SK-N-SH (cell line): ENCODE measurements at regions not wholly inside any gene's neighbourhood (a gene's known extent, or its start where the extent isn't known, plus 50 kb on each side); places are given as distances from the start of the nearest gene placed in this dataset.

Experiments used
- CTCF ChIA-PET: fragments of 300-600, 350-600 bp; formaldehyde crosslinking; extraction: SDS; loops from one replicate; lab custom pipeline; 2021; lab: Yijun Ruan, JAX
- POLR2A ChIA-PET: fragments of 350-600 bp; sonication (Branson Sonifier 250); formaldehyde crosslinking; extraction: SDS; loops from one replicate; lab custom pipeline; 2020; ENCODE audit warnings: antibody characterized with exemption, inconsistent platforms; lab: Yijun Ruan, JAX
- DNase-seq: peaks from one replicate; pipeline ENCODE4 v3.0.0; 2012
- H2AFZ ChIP-seq: fragments of 200-600 bp; sonication (generic); 2 replicates; pipeline ENCODE4 v1.8.1; 2016; ENCODE audit warnings: antibody characterized with exemption, mild to moderate bottlenecking, low read depth
- H3F3A ChIP-seq: fragments of 200-600 bp; sonication (generic); replicated peaks from 2 replicates; pipeline ENCODE3; 2016; ENCODE audit warnings: antibody characterized with exemption, mild to moderate bottlenecking; ENCODE audit not compliant: insufficient read depth
- H3K27ac ChIP-seq, 2 experiments: fragments of 200-500 bp in 1 of 2; fragments of 200-600 bp in 1 of 2; sonication (Bioruptor generic) in 1 of 2; sonication (generic), shearing (Covaris generic) in 1 of 2; 2 replicates each; pipeline versions ENCODE4 v1.5.1 to v1.6.1; 2014 to 2016; ENCODE audit warnings: low read depth in 2 of 2, inconsistent platforms in 1 of 2, low read length in 1 of 2, mild to moderate bottlenecking in 1 of 2, mixed read lengths in 1 of 2
- H3K27me3 ChIP-seq: fragments of 200-600 bp; sonication (generic), shearing (Covaris generic); 2 replicates; pipeline ENCODE4 v1.6.1; 2016; ENCODE audit warnings: mixed run types; ENCODE audit not compliant: insufficient read depth
- H3K36me3 ChIP-seq, 2 experiments: fragments of 200-500 bp in 1 of 2; fragments of 200-600 bp in 1 of 2; sonication (Bioruptor generic) in 1 of 2; sonication (generic) in 1 of 2; replicated peaks in 1 of 2; 2 replicates each; pipeline versions ENCODE3 to v1.5.1; 2014 to 2016; ENCODE audit warnings: low read length in 1 of 2, mild to moderate bottlenecking in 1 of 2; ENCODE audit not compliant: insufficient read depth in 2 of 2, control insufficient read depth in 1 of 2
- H3K4me1 ChIP-seq, 2 experiments: fragments of 200-500 bp in 1 of 2; fragments of 200-600 bp in 1 of 2; sonication (Bioruptor generic) in 1 of 2; sonication (generic), shearing (Covaris generic) in 1 of 2; 2 replicates each; pipeline versions ENCODE4 v1.5.1 to v1.6.1; 2014 to 2016; ENCODE audit warnings: low read depth in 1 of 2, low read length in 1 of 2, mixed run types in 1 of 2; ENCODE audit not compliant: insufficient read depth in 2 of 2, control insufficient read depth in 1 of 2
- H3K4me2 ChIP-seq: fragments of 200-600 bp; sonication (generic), shearing (Covaris generic); 2 replicates; pipeline ENCODE4 v1.6.1; 2017; ENCODE audit warnings: mixed run types
- H3K4me3 ChIP-seq, 2 experiments: fragments of 200-500 bp in 1 of 2; fragments of 200-600 bp in 1 of 2; sonication (Bioruptor generic) in 1 of 2; sonication (generic), shearing (Covaris generic) in 1 of 2; 2 replicates each; pipeline versions ENCODE4 v1.5.1 to v1.8.1; 2014 to 2016; ENCODE audit warnings: low read depth in 2 of 2, inconsistent platforms in 1 of 2, low read length in 1 of 2, mild to moderate bottlenecking in 1 of 2, mixed read lengths in 1 of 2, moderate library complexity in 1 of 2
- H3K79me2 ChIP-seq: fragments of 200-600 bp; sonication (generic); 2 replicates; pipeline ENCODE4 v1.8.1; 2017; ENCODE audit warnings: mild to moderate bottlenecking; ENCODE audit not compliant: insufficient read depth
- H3K9ac ChIP-seq: fragments of 200-600 bp; sonication (generic); 2 replicates; pipeline ENCODE4 v1.6.1; 2017; ENCODE audit warnings: mixed run types
- H3K9me2 ChIP-seq: fragments of 200-600 bp; sonication (generic); 2 replicates; pipeline ENCODE4 v1.6.1; 2017; ENCODE audit warnings: mixed run types
- H3K9me3 ChIP-seq: fragments of 200-600 bp; sonication (generic); 2 replicates; pipeline ENCODE4 v1.6.1; 2017; ENCODE audit warnings: mixed run types, mild to moderate bottlenecking, moderate library complexity
- H4K20me1 ChIP-seq: fragments of 200-600 bp; sonication (generic); 2 replicates; pipeline ENCODE4 v1.6.1; 2017; ENCODE audit warnings: mild to moderate bottlenecking, mixed run types; ENCODE audit not compliant: insufficient read depth
- CTCF ChIP-seq: fragments of 200-600 bp; sonication (generic); IDR thresholded peaks from 2 replicates; pipeline ENCODE4 v1.6.1; 2017; ENCODE audit warnings: antibody characterized with exemption, mild to moderate bottlenecking, moderate library complexity
- FOXJ3 ChIP-seq: sonication (generic); formaldehyde crosslinking; IDR thresholded peaks from 2 replicates; pipeline ENCODE4 v1.5.1; 2020; ENCODE audit warnings: mild to moderate bottlenecking, missing genetic modification reagents
- FOXM1 ChIP-seq: IDR thresholded peaks from 2 replicates; pipeline ENCODE4 v1.4.0; 2012; ENCODE audit warnings: low read depth, mild to moderate bottlenecking
- GABPA ChIP-seq: IDR thresholded peaks from 2 replicates; pipeline ENCODE4 v1.4.0; 2012; ENCODE audit warnings: low read depth, mild to moderate bottlenecking
- JUND ChIP-seq: IDR thresholded peaks from 2 replicates; pipeline ENCODE4 v1.4.0; 2012
- MAX ChIP-seq: IDR thresholded peaks from 2 replicates; pipeline ENCODE4 v1.4.0; 2012; ENCODE audit warnings: low read depth
- MXI1 ChIP-seq: IDR thresholded peaks from 2 replicates; pipeline ENCODE4 v1.6.1; 2012; ENCODE audit warnings: mild to moderate bottlenecking, low read depth, low read length, improper control_type of control experiment
- NFIC ChIP-seq: IDR thresholded peaks from 2 replicates; pipeline ENCODE4 v1.4.0; 2012; ENCODE audit warnings: borderline replicate concordance
- NRF1 ChIP-seq: IDR thresholded peaks from 2 replicates; pipeline ENCODE4 v1.6.1; 2012; ENCODE audit warnings: low read depth, mild to moderate bottlenecking, low read length
- POLR2AphosphoS5 ChIP-seq: IDR thresholded peaks from 2 replicates; pipeline ENCODE4 v1.6.1; 2012; ENCODE audit warnings: low read depth, low read length
- RAD21 ChIP-seq: IDR thresholded peaks from 2 replicates; pipeline ENCODE4 v1.6.1; 2012; ENCODE audit warnings: mild to moderate bottlenecking, low read length
- RCOR1 ChIP-seq: fragments of 150-350 bp; IDR thresholded peaks from 2 replicates; pipeline ENCODE4 v1.6.1; 2017; ENCODE audit warnings: antibody characterized with exemption, low read length
- RFX5 ChIP-seq: IDR thresholded peaks from 2 replicates; pipeline ENCODE4 v1.6.1; 2012; ENCODE audit warnings: mild to moderate bottlenecking, improper control_type of control experiment, low read length
- RXRA ChIP-seq: IDR thresholded peaks from 2 replicates; pipeline ENCODE4 v1.4.0; 2012; ENCODE audit warnings: low read depth, mild to moderate bottlenecking, borderline replicate concordance
- SIN3A ChIP-seq: IDR thresholded peaks from 2 replicates; pipeline ENCODE4 v1.6.1; 2012; ENCODE audit warnings: low read depth, mild to moderate bottlenecking, low read length, moderate library complexity, borderline replicate concordance
- SMC3 ChIP-seq: IDR thresholded peaks from 2 replicates; pipeline ENCODE4 v1.6.1; 2012; ENCODE audit warnings: low read depth, low read length, improper control_type of control experiment
- TAF1 ChIP-seq: IDR thresholded peaks from 2 replicates; pipeline ENCODE4 v1.6.1; 2012; ENCODE audit warnings: low read depth, mild to moderate bottlenecking, low read length, moderate library complexity, borderline replicate concordance
- TEAD4 ChIP-seq: IDR thresholded peaks from 2 replicates; pipeline ENCODE4 v1.4.0; 2012; ENCODE audit warnings: mild to moderate bottlenecking, borderline replicate concordance; ENCODE audit not compliant: insufficient read depth
- USF1 ChIP-seq: IDR thresholded peaks from 2 replicates; pipeline ENCODE4 v1.4.0; 2012; ENCODE audit warnings: low read depth, borderline replicate concordance
- USF2 ChIP-seq: fragments of 150-350 bp; IDR thresholded peaks from 2 replicates; pipeline ENCODE4 v1.6.1; 2017; ENCODE audit warnings: antibody characterized with exemption, low read length, low read depth, borderline replicate concordance
- YY1 ChIP-seq: IDR thresholded peaks from 2 replicates; pipeline ENCODE4 v1.4.0; 2012; ENCODE audit warnings: low read depth, mild to moderate bottlenecking
- WGBS: methylation state at CpG from one replicate; pipeline ENCODE4 v1.1.6; 2017; ENCODE audit warnings: low lambda C conversion rate; 5-methylcytosine and 5-hydroxymethylcytosine counted together
- TF ChIP-seq, protein P1 (sequence below): fragments of 150-350 bp; IDR thresholded peaks from 2 replicates; pipeline ENCODE4 v1.6.1; 2016; ENCODE audit warnings: mild to moderate bottlenecking, low read depth, low read length

GRCh38 chr11:87523276-87523675 lies 485.5 kb downstream of the TMEM135 start:
- H3K4me3 ChIP-seq = no peak overlapping the region
- H3K9me2 ChIP-seq = no peaks in the 10 kb centered on the region
- no peaks in the 10 kb centered on the region for H3K27me3 ChIP-seq
- H4K20me1 ChIP-seq = no peaks in the 10 kb centered on the region
- TF ChIP-seq JUND (no peak), TAF1 (no peak), USF1 (no peak), USF2 (no peak), FOXM1 (no peak), RXRA (no peak), YY1 (no peak), SMC3 (no peak), POLR2AphosphoS5 (no peak), RFX5 (no peak), GABPA (no peak), NFIC (no peak), FOXJ3 (CRISPR knock-in tag) (no peak)
- no peaks in the 10 kb centered on the region for H3K4me1 ChIP-seq
- H3K36me3 ChIP-seq = no peaks in the 10 kb centered on the region
- no peak overlapping the region for H3K27ac ChIP-seq
- POLR2A ChIA-PET = no interaction called here
- no peak overlapping the region for H3K9ac ChIP-seq
- H3F3A ChIP-seq = no peaks in the 10 kb centered on the region
- no peaks in the 10 kb centered on the region for H3K9me3 ChIP-seq
- CTCF ChIA-PET = no interaction called here
- no peaks in the 10 kb centered on the region for H3K79me2 ChIP-seq
- H2AFZ ChIP-seq = no peak overlapping the region
- no peak overlapping the region for H3K4me2 ChIP-seq
- no peak for DNase-seq

GRCh38 chr11:87518266-87518665 lies 480.5 kb downstream of the TMEM135 start:
- H3K9me2 ChIP-seq = no peaks in the 10 kb centered on the region
- H3K27me3 ChIP-seq = no peaks in the 10 kb centered on the region
- H3F3A ChIP-seq = no peaks in the 10 kb centered on the region
- no peak overlapping the region for H3K4me2 ChIP-seq
- no peaks in the 10 kb centered on the region for H4K20me1 ChIP-seq
- no peak overlapping the region for H3K4me3 ChIP-seq
- no peaks in the 10 kb centered on the region for H3K36me3 ChIP-seq
- ChIA-PET POLR2A (no interaction called here), CTCF (no interaction called here)
- no peaks in the 10 kb centered on the region for H3K9me3 ChIP-seq
- H3K9ac ChIP-seq = no peak overlapping the region
- no peak overlapping the region for H3K27ac ChIP-seq
- H3K79me2 ChIP-seq = no peaks in the 10 kb centered on the region
- no peak for TF ChIP-seq MXI1
- TF ChIP-seq RXRA = no peak
- TF ChIP-seq, protein P1, sequence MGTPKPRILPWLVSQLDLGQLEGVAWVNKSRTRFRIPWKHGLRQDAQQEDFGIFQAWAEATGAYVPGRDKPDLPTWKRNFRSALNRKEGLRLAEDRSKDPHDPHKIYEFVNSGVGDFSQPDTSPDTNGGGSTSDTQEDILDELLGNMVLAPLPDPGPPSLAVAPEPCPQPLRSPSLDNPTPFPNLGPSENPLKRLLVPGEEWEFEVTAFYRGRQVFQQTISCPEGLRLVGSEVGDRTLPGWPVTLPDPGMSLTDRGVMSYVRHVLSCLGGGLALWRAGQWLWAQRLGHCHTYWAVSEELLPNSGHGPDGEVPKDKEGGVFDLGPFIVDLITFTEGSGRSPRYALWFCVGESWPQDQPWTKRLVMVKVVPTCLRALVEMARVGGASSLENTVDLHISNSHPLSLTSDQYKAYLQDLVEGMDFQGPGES = no peak
- TF ChIP-seq YY1 = no peak
- TF ChIP-seq RFX5 = no peak
- TF ChIP-seq NRF1 = no peak
- no peak for TF ChIP-seq NFIC
- no peak for TF ChIP-seq USF1
- no peak for TF ChIP-seq RAD21
- TF ChIP-seq MAX = no peak
- no peak for TF ChIP-seq CTCF
- no peak for TF ChIP-seq POLR2AphosphoS5
- TF ChIP-seq SIN3A = no peak
- TF ChIP-seq RCOR1 = no peak
- TF ChIP-seq TAF1 = no peak
- no peak for TF ChIP-seq TEAD4
- WGBS = 0% methylated on average over 1 of the region's 1 CpG
- DNase-seq = no peak
- H2AFZ ChIP-seq = no peak overlapping the region
- H3K4me1 ChIP-seq = no peaks in the 10 kb centered on the region
